ENCODE measurements at regions not wholly inside any gene's neighbourhood (a gene's known extent, or its start where the extent isn't known, plus 50 kb on each side); places are given as distances from the start of the nearest gene placed in this dataset.
"Not testable (repeated sequence)": the region's sequence is repeated elsewhere in the genome, so short reads cannot be mapped to it uniquely, and the experiment has no call there.

DNA sequence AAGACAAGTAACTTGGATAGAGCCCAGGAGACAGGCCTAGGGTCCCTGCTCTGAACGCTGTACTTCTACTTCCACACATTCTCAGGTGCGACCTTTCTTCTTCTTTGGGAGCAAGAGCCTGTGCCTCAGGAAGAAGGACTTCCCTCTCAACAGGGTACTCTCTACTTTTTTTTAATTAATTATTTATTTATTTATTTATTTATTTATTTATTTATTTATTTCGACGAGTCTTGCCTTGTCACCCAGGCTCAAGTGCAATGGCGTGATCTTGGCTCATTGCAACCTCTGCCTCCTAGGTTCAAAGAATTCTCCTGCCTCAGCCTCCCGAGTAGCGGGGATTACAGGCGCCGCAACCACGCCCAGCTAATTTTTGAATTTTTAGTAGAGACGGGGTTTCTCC lies 361.6 kb downstream of the FAM72C start:
- H3K27me3 ChIP-seq (ENCODE audit: control insufficient read depth, insufficient read depth, low read length): no peaks in the 10 kb centered on the region
- no peak overlapping the region for H3K4me3 ChIP-seq (ENCODE audit: insufficient read depth, low read depth, low read length)
- DNase-seq: no peak
- H3K36me3 ChIP-seq (replicated peaks; ENCODE audit: control insufficient read depth, insufficient read depth, low read length): no peaks in the 10 kb centered on the region

DNA sequence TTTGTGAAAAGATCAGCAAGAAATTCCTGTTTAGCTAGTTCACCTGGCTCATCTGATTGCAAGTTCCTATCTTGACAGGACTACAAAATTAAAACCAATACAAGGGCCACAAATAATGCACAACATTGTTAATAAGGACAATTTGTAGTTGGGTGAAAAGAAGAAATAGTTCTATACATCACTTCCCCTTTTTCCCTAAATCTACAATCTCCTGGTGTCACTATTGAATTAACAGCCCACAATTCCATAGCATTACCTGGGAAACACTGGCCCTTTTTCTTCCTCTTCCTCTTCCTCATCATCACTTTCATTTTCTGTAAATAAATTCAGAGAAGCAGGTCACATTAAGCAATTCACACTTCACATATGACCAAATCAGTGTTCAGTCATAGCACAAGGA lies 366.9 kb downstream of the FAM72C start:
- Histone ChIP-seq H3K4me3 (ENCODE audit: insufficient read depth, low read depth, low read length) (no peak overlapping the region), H3K36me3 (replicated peaks; ENCODE audit: control insufficient read depth, insufficient read depth, low read length) (no peaks in the 10 kb centered on the region), H3K27me3 (ENCODE audit: control insufficient read depth, insufficient read depth, low read length) (no peaks in the 10 kb centered on the region)
- DNase-seq: no peak

DNA sequence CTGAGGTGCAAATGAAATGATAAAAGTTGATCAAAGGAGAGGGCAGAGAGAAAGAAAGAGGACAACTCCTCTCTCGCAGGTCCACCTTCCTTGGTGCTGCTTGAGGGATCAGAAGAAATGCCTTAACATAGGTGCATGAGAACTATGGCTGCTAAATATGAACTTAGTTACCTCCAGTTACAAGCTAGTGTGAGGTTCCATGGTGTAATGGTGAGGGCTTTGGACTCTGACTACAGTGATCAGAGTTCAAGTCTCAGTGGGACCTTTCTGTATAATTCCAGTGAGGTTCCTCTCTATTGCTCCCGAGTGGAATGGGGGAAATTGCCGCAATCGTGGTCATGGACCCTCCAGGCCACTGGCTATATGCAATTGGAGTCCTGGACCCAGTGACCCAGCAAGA lies 387.3 kb downstream of the FAM72C start:
- Histone ChIP-seq H3K36me3 (replicated peaks; ENCODE audit: control insufficient read depth, insufficient read depth, low read length) (no peaks in the 10 kb centered on the region), H3K4me3 (ENCODE audit: insufficient read depth, low read depth, low read length) (no peak overlapping the region), H3K27me3 (ENCODE audit: control insufficient read depth, insufficient read depth, low read length) (no peaks in the 10 kb centered on the region)
- no peak for DNase-seq

DNA sequence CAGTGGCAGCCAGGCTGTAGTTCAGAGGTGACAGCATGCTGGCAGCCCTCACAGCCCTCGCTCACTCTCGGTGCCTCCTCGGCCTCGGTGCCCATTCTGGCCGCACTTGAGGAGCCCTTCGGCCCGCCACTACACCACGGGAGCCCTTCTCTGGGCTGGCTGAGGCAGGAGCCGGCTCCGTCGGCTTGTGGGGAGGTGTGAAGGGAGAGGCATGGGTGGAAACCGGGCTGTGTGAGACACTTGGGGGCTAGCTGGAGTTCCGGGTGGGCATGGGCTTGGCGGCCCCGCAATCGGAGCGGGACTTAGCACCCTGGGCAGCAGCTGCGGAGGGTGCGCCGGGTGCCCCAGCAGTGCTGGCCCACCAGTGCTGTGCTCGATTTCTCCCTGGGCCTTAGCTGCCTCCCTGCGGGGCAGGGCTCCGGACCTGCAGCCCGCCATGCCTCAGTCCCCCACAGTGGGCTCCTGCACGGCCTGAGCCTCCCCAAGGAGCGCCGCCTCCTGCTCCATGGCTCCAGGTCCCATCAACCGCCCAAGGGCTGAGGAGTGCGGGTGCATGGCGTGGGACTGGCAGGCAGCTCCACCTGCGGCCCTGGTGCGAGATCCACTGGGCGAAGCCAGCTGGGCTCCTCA lies 396.8 kb downstream of the FAM72C start:
- no peaks in the 10 kb centered on the region for H3K36me3 ChIP-seq (replicated peaks; ENCODE audit: control insufficient read depth, insufficient read depth, low read length)
- no peak overlapping the region for H3K4me3 ChIP-seq (ENCODE audit: insufficient read depth, low read depth, low read length)
- no peak for DNase-seq
- no peaks in the 10 kb centered on the region for H3K27me3 ChIP-seq (ENCODE audit: control insufficient read depth, insufficient read depth, low read length)

DNA sequence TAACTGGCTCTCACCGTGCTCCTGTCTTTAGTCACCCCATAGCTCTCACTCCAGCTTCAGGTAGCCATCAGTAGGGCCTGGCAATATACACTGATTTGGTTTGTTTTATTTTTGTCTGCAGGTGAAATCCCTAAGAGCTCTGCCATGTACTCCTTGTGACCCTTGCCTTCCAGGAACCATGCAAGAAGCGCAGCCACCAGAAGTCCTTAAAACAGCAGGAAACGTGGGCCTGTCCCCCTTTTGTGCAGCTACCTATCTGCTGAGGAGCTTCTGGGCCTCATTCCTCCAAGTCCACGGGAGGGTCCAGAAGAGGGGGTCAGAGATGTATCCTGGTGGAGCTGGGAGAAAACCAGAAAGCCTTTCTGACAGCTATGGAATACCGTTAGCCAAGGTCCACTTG lies 399.1 kb downstream of the FAM72C start:
- H3K27me3 ChIP-seq (ENCODE audit: control insufficient read depth, insufficient read depth, low read length); H3K4me3 ChIP-seq (ENCODE audit: insufficient read depth, low read depth, low read length); DNase-seq; H3K36me3 ChIP-seq (replicated peaks; ENCODE audit: control insufficient read depth, insufficient read depth, low read length): not testable (repeated sequence)

DNA sequence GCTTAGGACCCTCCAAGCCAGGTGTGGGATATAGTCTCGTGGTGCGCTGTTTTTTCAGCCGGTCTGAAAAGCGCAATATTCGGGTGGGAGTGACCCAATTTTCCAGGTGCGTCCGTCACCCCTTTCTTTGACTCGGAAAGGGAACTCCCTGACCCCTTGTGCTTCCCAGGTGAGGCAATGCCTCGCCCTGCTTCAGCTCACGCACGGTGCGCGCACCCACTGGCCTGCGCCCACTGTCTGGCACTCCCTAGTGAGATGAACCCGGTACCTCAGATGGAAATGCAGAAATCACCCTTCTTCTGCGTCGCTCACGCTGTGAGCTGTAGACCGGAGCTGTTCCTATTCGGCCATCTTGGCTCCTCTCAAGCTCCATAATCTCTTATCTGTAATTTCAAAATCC lies 408.0 kb downstream of the FAM72C start:
- H3K4me3 ChIP-seq (ENCODE audit: insufficient read depth, low read depth, low read length); DNase-seq; H3K27me3 ChIP-seq (ENCODE audit: control insufficient read depth, insufficient read depth, low read length); H3K36me3 ChIP-seq (replicated peaks; ENCODE audit: control insufficient read depth, insufficient read depth, low read length): not testable (repeated sequence)

DNA sequence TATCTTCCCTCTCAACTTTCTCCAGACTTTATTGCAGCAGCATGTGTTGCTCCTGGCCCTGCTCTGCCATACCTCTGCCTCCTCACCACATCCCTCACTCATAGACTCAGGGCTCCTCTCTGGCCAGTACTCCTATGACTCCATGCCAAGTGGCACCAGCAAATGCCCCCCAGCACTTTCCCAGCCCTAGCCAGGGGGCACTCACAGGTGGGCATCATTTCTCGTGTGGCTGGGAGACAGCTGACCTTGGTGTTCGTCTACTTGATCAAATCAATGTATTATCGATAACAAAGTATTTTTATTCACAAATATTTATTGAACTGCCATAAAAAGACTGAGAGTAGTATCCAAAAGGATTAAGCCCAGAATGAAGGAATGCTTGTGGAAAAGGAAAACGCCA lies 418.2 kb downstream of the FAM72C start:
- Histone ChIP-seq H3K4me3 (ENCODE audit: insufficient read depth, low read depth, low read length) (no peak overlapping the region), H3K36me3 (replicated peaks; ENCODE audit: control insufficient read depth, insufficient read depth, low read length) (no peaks in the 10 kb centered on the region), H3K27me3 (ENCODE audit: control insufficient read depth, insufficient read depth, low read length) (no peaks in the 10 kb centered on the region)
- no peak for DNase-seq

DNA sequence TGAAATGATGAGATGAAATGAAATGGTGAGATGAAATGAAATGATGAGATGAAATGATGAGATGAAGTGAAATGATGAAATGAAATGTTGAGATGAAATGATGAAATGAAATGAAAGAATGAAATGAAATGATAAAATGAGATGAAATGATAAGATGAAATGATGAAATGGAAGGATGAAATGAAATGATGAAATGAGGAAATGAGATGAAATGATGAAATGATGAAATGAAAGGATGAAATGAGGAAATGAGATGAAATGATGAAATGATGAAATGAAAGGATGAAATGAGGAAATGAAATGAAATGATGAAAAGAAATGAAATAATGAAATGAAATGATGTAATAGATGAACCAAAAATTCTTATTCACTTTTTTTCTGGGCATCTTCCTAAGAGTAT lies 467.1 kb downstream of the FAM72C start:
- H3K36me3 ChIP-seq (replicated peaks; ENCODE audit: control insufficient read depth, insufficient read depth, low read length); DNase-seq; H3K4me3 ChIP-seq (ENCODE audit: insufficient read depth, low read depth, low read length); H3K27me3 ChIP-seq (ENCODE audit: control insufficient read depth, insufficient read depth, low read length): not testable (repeated sequence)

DNA sequence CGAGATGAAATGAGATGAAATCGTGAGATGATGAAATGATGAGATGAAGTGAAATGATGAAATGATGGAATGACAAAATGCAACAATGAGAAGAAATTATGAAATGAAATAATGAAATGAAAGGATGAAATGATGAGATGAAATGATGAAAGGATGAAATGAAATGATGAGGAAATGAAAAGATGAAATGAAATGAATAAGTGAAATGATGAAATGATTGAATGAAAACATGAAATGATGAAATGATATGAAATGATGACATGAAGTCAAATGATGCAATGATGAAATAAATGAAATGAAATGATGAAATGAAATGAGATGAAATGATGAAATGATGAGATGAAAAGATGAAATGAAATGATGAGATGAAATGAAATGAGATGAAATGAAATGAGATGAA lies 467.7 kb downstream of the FAM72C start:
- H3K36me3 ChIP-seq (replicated peaks; ENCODE audit: control insufficient read depth, insufficient read depth, low read length); H3K4me3 ChIP-seq (ENCODE audit: insufficient read depth, low read depth, low read length); DNase-seq; H3K27me3 ChIP-seq (ENCODE audit: control insufficient read depth, insufficient read depth, low read length): not testable (repeated sequence)

DNA sequence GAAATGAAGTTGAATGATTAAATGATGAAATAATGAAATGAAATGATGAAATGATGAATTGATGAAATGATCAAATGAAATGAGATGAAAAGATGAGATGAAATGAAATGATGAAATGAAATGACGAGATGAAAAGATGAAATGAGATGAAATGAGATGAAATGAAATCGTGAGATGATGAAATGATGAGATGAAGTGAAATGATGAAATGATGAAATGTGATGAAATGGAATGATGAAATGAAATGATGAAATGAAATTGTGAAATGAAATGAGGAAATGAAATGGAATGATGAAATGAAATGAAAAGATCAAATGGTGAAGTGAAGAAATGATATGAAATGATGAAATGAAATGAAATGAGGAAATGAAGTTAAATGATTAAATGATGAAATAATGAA lies 468.7 kb downstream of the FAM72C start:
- H3K36me3 ChIP-seq (replicated peaks; ENCODE audit: control insufficient read depth, insufficient read depth, low read length); H3K4me3 ChIP-seq (ENCODE audit: insufficient read depth, low read depth, low read length); DNase-seq; H3K27me3 ChIP-seq (ENCODE audit: control insufficient read depth, insufficient read depth, low read length): not testable (repeated sequence)

DNA sequence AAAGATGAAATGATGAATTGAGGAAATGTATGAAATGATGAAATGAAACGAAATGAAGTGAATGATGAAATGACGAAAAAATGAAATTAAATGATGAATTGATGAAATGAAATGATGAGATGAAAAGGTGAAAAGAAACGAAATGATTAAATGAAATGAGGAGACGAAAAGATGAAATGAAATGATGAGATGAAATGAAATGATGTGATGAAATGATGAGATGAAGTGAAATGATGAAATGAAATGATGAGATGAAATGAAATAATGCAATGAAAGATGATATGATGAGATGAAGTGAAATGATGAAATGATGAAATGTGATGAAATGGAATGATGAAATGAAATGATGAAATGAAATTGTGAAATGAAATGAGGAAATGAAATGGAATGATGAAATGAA lies 469.7 kb downstream of the FAM72C start:
- H3K36me3 ChIP-seq (replicated peaks; ENCODE audit: control insufficient read depth, insufficient read depth, low read length); H3K4me3 ChIP-seq (ENCODE audit: insufficient read depth, low read depth, low read length); H3K27me3 ChIP-seq (ENCODE audit: control insufficient read depth, insufficient read depth, low read length); DNase-seq: not testable (repeated sequence)

DNA sequence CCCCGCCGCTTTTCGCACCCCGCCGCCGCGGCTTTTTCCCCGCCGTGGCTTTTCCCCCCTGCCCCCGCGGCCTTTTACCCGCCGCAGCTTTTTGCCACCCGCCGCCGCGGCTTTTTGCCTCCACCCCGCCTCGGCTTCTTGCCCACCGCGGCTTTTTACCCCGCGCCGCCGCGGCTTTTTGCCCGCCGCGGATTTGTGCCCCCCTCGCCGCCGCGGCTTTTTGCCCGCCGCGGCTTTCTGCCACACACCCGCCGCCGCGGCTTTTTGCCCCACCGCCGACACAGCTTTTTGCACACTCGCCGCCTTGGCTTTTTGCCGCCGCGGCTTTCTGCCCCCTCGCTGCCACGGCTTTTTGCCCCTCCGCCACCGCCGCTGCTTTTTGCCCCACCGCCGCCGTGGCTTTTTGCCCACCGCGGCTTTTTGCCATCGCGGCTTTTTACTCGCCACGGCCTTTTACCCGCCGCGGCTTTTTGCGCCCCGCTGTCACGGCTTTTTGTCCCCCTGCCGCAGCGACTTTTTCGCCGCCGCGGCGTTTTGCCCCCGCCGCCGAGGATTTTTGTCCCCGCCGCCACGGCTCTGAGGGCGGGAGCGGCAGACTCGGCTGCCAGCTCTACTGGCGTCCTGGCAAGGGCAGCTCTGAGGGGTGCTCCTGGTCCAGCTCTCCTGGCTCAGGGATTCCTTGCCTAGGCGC lies 473.6 kb downstream of the FAM72C start:
- H3K4me3 ChIP-seq (ENCODE audit: insufficient read depth, low read depth, low read length); H3K27me3 ChIP-seq (ENCODE audit: control insufficient read depth, insufficient read depth, low read length); H3K36me3 ChIP-seq (replicated peaks; ENCODE audit: control insufficient read depth, insufficient read depth, low read length): not testable (repeated sequence)
- DNase-seq: peak; percentile 0

DNA sequence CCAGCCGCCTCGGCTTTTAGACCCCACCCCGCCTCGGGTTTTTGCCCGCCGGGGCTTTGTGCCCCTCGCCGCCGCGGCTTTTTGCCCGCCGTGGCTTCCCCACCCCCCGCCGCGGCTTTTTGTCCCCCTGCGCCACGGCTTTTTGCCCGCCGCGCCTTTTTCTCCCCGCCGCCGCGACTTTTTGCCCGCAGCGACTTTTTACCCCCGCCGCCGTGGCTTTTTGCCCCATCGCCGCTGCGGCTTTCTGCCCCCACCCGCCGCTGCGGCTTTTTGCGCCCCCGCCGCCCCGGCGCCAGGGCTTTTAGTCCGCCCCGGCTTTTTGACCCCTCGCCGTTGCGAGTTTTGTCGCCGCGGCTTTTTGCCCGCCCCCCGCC lies 474.4 kb downstream of the FAM72C start:
- Histone ChIP-seq H3K4me3 (ENCODE audit: insufficient read depth, low read depth, low read length) (no peak overlapping the region), H3K27me3 (ENCODE audit: control insufficient read depth, insufficient read depth, low read length) (0 out of 2 replicates have a peak, but pooled peaks cover 2% of the 10 kb centered on the region)
- DNase-seq: peak; percentile 2

DNA sequence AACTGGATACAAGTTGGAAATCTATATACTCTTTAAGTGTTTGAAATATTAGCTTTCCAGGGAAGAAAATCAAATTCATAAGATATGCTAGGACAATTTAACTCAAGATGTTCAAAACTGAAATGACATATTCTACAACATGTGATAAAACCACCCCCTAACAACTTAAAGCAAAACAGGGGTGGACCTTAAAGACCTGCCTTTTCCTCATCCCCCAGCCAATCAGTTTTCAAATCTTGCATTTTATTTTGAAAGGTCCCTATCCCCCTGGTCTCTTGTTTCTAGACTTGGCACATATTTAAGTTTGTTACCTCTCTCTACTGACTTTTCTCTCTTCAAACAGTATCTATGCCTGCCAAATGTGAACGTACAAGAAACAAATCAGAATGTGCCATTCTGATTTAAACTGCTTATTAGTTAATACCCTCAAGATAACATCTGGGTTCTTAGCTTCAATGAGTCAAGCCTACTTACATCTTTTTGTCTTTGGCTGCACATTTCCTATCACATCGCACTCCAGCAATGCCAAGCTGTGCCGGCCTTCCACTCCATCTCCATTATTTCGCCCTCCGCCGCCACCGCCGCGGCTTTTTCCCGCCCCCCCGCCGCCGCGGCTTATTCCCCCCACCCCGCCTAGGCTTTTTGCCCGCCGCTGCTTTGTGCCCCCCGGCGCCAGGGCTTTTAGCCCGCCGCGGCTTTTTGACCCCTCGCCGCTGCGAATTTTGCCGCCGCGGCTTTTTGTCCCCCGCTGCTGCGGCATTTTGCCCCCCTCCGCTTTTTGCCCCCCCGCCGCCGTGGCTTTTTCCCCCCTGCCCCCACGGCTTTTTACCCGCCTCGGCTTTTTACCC lies 475.0 kb downstream of the FAM72C start:
- DNase-seq; H3K36me3 ChIP-seq (replicated peaks; ENCODE audit: control insufficient read depth, insufficient read depth, low read length); H3K4me3 ChIP-seq (ENCODE audit: insufficient read depth, low read depth, low read length); H3K27me3 ChIP-seq (ENCODE audit: control insufficient read depth, insufficient read depth, low read length): not testable (repeated sequence)

More for the DNA sequence above, 474.4 kb downstream of the FAM72C start:
- H3K36me3 ChIP-seq (replicated peaks; ENCODE audit: control insufficient read depth, insufficient read depth, low read length): no peaks in the 10 kb centered on the region

All from H7 (cell line).